Thyroid gland (tissue), 4 donors: ENCODE measurements at regions not wholly inside any gene's neighbourhood (a gene's known extent, or its start where the extent isn't known, plus 50 kb on each side); places are given as distances from the start of the nearest gene placed in this dataset.

Experiments used
- DNase-seq, 2 donors: peaks; one replicate each; pipeline ENCODE4 v3.0.0-alpha.2; 2019
- H3K27ac ChIP-seq, 3 donors: fragments of 200-600 bp; sonication (generic); 1 replicate in 2 of 3; 2 replicates in 1 of 3; pipeline ENCODE4 v1.5.1; 2016 to 2019; ENCODE audit warnings: mild to moderate bottlenecking in 1 of 3, moderate library complexity in 1 of 3
- H3K27me3 ChIP-seq: fragments of 200-600 bp; sonication (generic); one replicate; pipeline ENCODE4 v1.5.1; 2019
- H3K36me3 ChIP-seq, 2 donors: fragments of 200-600 bp; sonication (generic); one replicate each; pipeline ENCODE4 v1.5.1; 2016 to 2019
- H3K4me1 ChIP-seq, 2 donors: fragments of 200-600 bp; sonication (generic); one replicate each; pipeline ENCODE4 v1.5.1; 2017 to 2019
- H3K4me3 ChIP-seq, 3 donors: fragments of 200-600 bp; sonication (generic); replicated peaks in 1 of 3; 1 replicate in 2 of 3; 2 replicates in 1 of 3; pipeline ENCODE4 v1.5.1; 2016; ENCODE audit warnings: mild to moderate bottlenecking in 1 of 3
- H3K9me3 ChIP-seq: fragments of 200-600 bp; sonication (generic); one replicate; pipeline ENCODE4 v1.5.1; 2017
- POLR2A ChIP-seq, 2 donors: fragments of 450-650 bp; IDR thresholded peaks; one replicate each; pipeline ENCODE4 v1.6.1; 2017; ENCODE audit warnings: antibody characterized with exemption in 2 of 2, mild to moderate bottlenecking in 2 of 2, moderate library complexity in 1 of 2
- WGBS, 2 donors: methylation state at CpG; one replicate each; pipeline ENCODE4 v1.1.5; 2017; 5-methylcytosine and 5-hydroxymethylcytosine counted together
- intact Hi-C: fragments of 100-400 bp; cut with DNase I; formaldehyde crosslinking; loops from one replicate; pipeline ENCODE4 v1.15.1; 2023
- TF ChIP-seq, protein P1 (sequence below), 6 experiments: fragments of 200-600 bp in 3 of 6; fragments of 450-650 bp in 3 of 6; sonication (generic) in 3 of 6; IDR thresholded peaks; one replicate each; pipeline ENCODE4 v1.5.1; 2016 to 2019; ENCODE audit warnings: antibody characterized with exemption in 6 of 6, mild to moderate bottlenecking in 2 of 6, inconsistent platforms in 1 of 6, moderate library complexity in 1 of 6

DNA sequence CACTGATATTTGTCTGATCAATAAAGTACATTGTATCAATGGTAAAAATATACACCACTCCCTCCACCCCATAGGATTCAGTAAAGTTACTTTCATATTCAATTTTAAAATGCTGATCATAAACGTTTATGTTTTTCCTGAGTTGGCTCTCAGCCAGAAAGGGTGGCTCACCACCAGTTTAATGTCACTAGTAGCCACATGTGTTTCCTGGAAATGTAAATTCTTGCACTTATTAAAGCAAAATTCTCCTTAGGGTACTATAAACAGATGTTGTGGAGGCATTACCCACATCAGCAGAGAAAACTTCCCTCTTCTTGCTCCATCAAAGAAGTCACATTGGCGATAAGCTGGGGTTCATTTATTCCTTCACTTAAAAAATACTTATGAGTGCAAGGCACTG is 210.3 kb downstream of the SREK1 start:
- Histone ChIP-seq H3K36me3 (no peaks in the 10 kb centered on the region), H3K4me3 (no peak overlapping the region), H3K27me3 (no peaks in the 10 kb centered on the region), H3K9me3 (no peaks in the 10 kb centered on the region), H3K4me1 (no peaks in the 10 kb centered on the region), H3K27ac (no peak overlapping the region)
- WGBS, 2 donors = 56 to 65% methylated on average over 2 of the region's 2 CpGs
- intact Hi-C loops = no loop called here
- TF ChIP-seq, protein P1, sequence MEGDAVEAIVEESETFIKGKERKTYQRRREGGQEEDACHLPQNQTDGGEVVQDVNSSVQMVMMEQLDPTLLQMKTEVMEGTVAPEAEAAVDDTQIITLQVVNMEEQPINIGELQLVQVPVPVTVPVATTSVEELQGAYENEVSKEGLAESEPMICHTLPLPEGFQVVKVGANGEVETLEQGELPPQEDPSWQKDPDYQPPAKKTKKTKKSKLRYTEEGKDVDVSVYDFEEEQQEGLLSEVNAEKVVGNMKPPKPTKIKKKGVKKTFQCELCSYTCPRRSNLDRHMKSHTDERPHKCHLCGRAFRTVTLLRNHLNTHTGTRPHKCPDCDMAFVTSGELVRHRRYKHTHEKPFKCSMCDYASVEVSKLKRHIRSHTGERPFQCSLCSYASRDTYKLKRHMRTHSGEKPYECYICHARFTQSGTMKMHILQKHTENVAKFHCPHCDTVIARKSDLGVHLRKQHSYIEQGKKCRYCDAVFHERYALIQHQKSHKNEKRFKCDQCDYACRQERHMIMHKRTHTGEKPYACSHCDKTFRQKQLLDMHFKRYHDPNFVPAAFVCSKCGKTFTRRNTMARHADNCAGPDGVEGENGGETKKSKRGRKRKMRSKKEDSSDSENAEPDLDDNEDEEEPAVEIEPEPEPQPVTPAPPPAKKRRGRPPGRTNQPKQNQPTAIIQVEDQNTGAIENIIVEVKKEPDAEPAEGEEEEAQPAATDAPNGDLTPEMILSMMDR (IDR thresholded peaks at IDR 0.05) = no peak
- TF ChIP-seq POLR2A (IDR thresholded peaks at IDR 0.05) = no peak
- DNase-seq = no peak

GRCh38 chr5:66356011-66356565 is 212.0 kb downstream of the SREK1 start:
- H3K9me3 ChIP-seq = no peaks in the 10 kb centered on the region
- no peaks in the 10 kb centered on the region for H3K27me3 ChIP-seq
- no peaks in the 10 kb centered on the region for H3K36me3 ChIP-seq
- TF ChIP-seq, protein P1 (IDR thresholded peaks at IDR 0.05) = no peak
- TF ChIP-seq POLR2A (IDR thresholded peaks at IDR 0.05) = no peak
- intact Hi-C loops = no loop called here
- no peaks in the 10 kb centered on the region for H3K4me1 ChIP-seq
- H3K27ac ChIP-seq = no peak overlapping the region
- no peak overlapping the region for H3K4me3 ChIP-seq
- DNase-seq = no peak
- 79 to 90% methylated on average over 3 of the region's 3 CpGs for WGBS, 2 donors

DNA sequence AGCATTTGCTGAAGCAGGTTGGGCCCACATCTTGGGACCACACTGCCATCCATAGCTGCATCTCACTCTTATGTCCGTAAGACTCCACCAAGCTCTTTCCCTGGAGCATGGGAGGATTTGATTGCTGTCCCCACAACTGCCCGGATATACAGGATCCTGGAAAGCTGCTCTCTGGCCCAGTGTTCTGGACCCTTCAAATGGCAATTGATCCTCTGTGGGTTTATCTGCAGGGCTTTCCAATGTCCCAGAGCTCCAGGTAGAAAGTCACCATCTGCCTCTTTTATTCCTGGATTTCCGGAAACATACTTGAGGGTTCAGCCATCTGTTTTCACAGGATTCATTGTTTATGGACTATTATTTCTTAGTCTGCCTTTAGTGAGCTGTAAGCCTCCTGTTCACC is 214.6 kb downstream of the SREK1 start:
- WGBS, 2 donors = 95% methylated on average over 3 of the region's 3 CpGs
- no peaks in the 10 kb centered on the region for H3K36me3 ChIP-seq
- no peak overlapping the region for H3K4me3 ChIP-seq
- no peaks in the 10 kb centered on the region for H3K4me1 ChIP-seq
- TF ChIP-seq POLR2A (IDR thresholded peaks at IDR 0.05) = no peak
- TF ChIP-seq, protein P1 (IDR thresholded peaks at IDR 0.05) = no peak
- intact Hi-C loops = no loop called here
- no peaks in the 10 kb centered on the region for H3K9me3 ChIP-seq
- no peaks in the 10 kb centered on the region for H3K27me3 ChIP-seq
- DNase-seq = no peak
- no peak overlapping the region for H3K27ac ChIP-seq

- no peak for DNase-seq
- 69 to 77% methylated on average over 3 of the region's 3 CpGs for WGBS, 2 donors
- H3K36me3 ChIP-seq = no peaks in the 10 kb centered on the region
- no peaks in the 10 kb centered on the region for H3K27me3 ChIP-seq
- TF ChIP-seq, protein P1 (IDR thresholded peaks at IDR 0.05) = no peak
- no peak for TF ChIP-seq POLR2A (IDR thresholded peaks at IDR 0.05)
- no peaks in the 10 kb centered on the region for H3K9me3 ChIP-seq
- H3K4me3 ChIP-seq = no peak overlapping the region
- no peaks in the 10 kb centered on the region for H3K4me1 ChIP-seq
- H3K27ac ChIP-seq = no peak overlapping the region
- intact Hi-C loops = no loop called here
These were observed 217.0 kb downstream of the SREK1 start for GRCh38 chr5:66361070-66361469.

GRCh38 chr5:66362046-66362445 is 217.9 kb downstream of the SREK1 start:
- intact Hi-C loops = no loop called here

More at GRCh38 chr5:66362046-66362445, 217.9 kb downstream of the SREK1 start:
- H3K9me3 ChIP-seq = no peaks in the 10 kb centered on the region
- H3K27ac ChIP-seq = no peak overlapping the region
- no peak for DNase-seq
- no peak overlapping the region for H3K4me3 ChIP-seq
- no peaks in the 10 kb centered on the region for H3K36me3 ChIP-seq
- H3K27me3 ChIP-seq = no peaks in the 10 kb centered on the region
- no peaks in the 10 kb centered on the region for H3K4me1 ChIP-seq
- TF ChIP-seq, protein P1 (IDR thresholded peaks at IDR 0.05) = no peak
- TF ChIP-seq POLR2A (IDR thresholded peaks at IDR 0.05) = no peak
- WGBS, 2 donors = 72 to 83% methylated on average over 6 of the region's 6 CpGs
